Trophoblast cell (in vitro differentiated cells and primary cell): ENCODE measurements at regions not wholly inside any gene's neighbourhood (a gene's known extent, or its start where the extent isn't known, plus 50 kb on each side); places are given as distances from the start of the nearest gene placed in this dataset.

Experiments
- DNase-seq, 2 donors: peaks; one replicate each; pipeline ENCODE4 v3.0.0-alpha.2; 2016
- H2AFZ ChIP-seq: 2 replicates; pipeline ENCODE4 v1.6.1; 2013; ENCODE audit warnings: low read length, moderate library complexity, mild to moderate bottlenecking; ENCODE audit not compliant: insufficient read depth, poor library complexity
- H2AK5ac ChIP-seq: 2 replicates; pipeline ENCODE4 v1.6.1; 2013; ENCODE audit warnings: mild to moderate bottlenecking, low read length
- H2BK120ac ChIP-seq: 2 replicates; pipeline ENCODE4 v1.6.1; 2013; ENCODE audit warnings: low read length, mild to moderate bottlenecking, moderate library complexity; ENCODE audit not compliant: insufficient read depth, poor library complexity
- H2BK12ac ChIP-seq: 2 replicates; pipeline ENCODE4 v1.6.1; 2013; ENCODE audit warnings: mild to moderate bottlenecking, low read length, moderate library complexity
- H2BK5ac ChIP-seq: 2 replicates; pipeline ENCODE4 v1.6.1; 2013; ENCODE audit warnings: low read length, low read depth, moderate library complexity, mild to moderate bottlenecking; ENCODE audit not compliant: poor library complexity
- H3K14ac ChIP-seq: 2 replicates; pipeline ENCODE4 v1.6.1; 2013; ENCODE audit warnings: mild to moderate bottlenecking, low read length
- H3K18ac ChIP-seq: 2 replicates; pipeline ENCODE4 v1.6.1; 2013; ENCODE audit warnings: mild to moderate bottlenecking, low read length
- H3K23ac ChIP-seq: 2 replicates; pipeline ENCODE4 v1.6.1; 2013; ENCODE audit warnings: low read length
- H3K27ac ChIP-seq: 2 replicates; pipeline ENCODE4 v1.5.1; 2013; ENCODE audit warnings: low read depth, mild to moderate bottlenecking, inconsistent platforms, low read length, moderate library complexity
- H3K27me3 ChIP-seq: 2 replicates; pipeline ENCODE4 v1.6.1; 2013; ENCODE audit warnings: inconsistent platforms, mild to moderate bottlenecking, low read length, moderate library complexity; ENCODE audit not compliant: insufficient read depth
- H3K36me3 ChIP-seq, 2 experiments: 1 replicate in 1 of 2; 2 replicates in 1 of 2; pipeline ENCODE4 v1.6.1; 2013; ENCODE audit warnings: low read length in 2 of 2, mild to moderate bottlenecking in 2 of 2, moderate library complexity in 1 of 2; ENCODE audit not compliant: insufficient read depth in 2 of 2, control insufficient read depth in 1 of 2
- H3K4ac ChIP-seq: 2 replicates; pipeline ENCODE4 v1.6.1; 2013; ENCODE audit warnings: low read depth, mild to moderate bottlenecking, low read length, moderate library complexity
- H3K4me1 ChIP-seq, 2 experiments: 1 replicate in 1 of 2; 2 replicates in 1 of 2; pipeline ENCODE4 v1.6.1; 2013; ENCODE audit warnings: low read length in 2 of 2, mild to moderate bottlenecking in 2 of 2, moderate library complexity in 1 of 2; ENCODE audit not compliant: insufficient read depth in 2 of 2, control insufficient read depth in 1 of 2
- H3K4me2 ChIP-seq: 2 replicates; pipeline ENCODE4 v1.6.1; 2013; ENCODE audit warnings: inconsistent platforms, mild to moderate bottlenecking, low read length, moderate library complexity
- H3K4me3 ChIP-seq: 2 replicates; pipeline ENCODE4 v1.5.1; 2013; ENCODE audit warnings: mild to moderate bottlenecking, low read depth, low read length, inconsistent platforms
- H3K79me1 ChIP-seq: one replicate; pipeline ENCODE4 v1.6.1; 2013; ENCODE audit warnings: low read length
- H3K79me2 ChIP-seq: 2 replicates; pipeline ENCODE4 v1.6.1; 2013; ENCODE audit warnings: low read length, mild to moderate bottlenecking; ENCODE audit not compliant: control insufficient read depth, insufficient read depth, poor library complexity
- H3K9ac ChIP-seq: 2 replicates; pipeline ENCODE4 v1.6.1; 2013; ENCODE audit warnings: mild to moderate bottlenecking, low read length
- H3K9me3 ChIP-seq: 2 replicates; pipeline ENCODE4 v1.6.1; 2013; ENCODE audit warnings: low read depth, mild to moderate bottlenecking, control low read depth, inconsistent platforms, low read length; ENCODE audit not compliant: insufficient read depth
- H4K12ac ChIP-seq: 2 replicates; pipeline ENCODE4 v1.6.1; 2013; ENCODE audit warnings: low read depth, mild to moderate bottlenecking, low read length, moderate library complexity
- H4K8ac ChIP-seq: 2 replicates; pipeline ENCODE4 v1.6.1; 2013; ENCODE audit warnings: low read depth, mild to moderate bottlenecking, low read length, moderate library complexity
- H4K91ac ChIP-seq: one replicate; pipeline ENCODE4 v1.6.1; 2013; ENCODE audit warnings: low read depth, mild to moderate bottlenecking, low read length, moderate library complexity
- WGBS: extraction: QIAGEN DNeasy Blood & Tissue Kit; methylation state at CpG from one replicate; pipeline ENCODE4 v1.1.7; 2013; ENCODE audit warnings: missing lambda C conversion rate; ENCODE audit not compliant: insufficient read length, insufficient coverage; ENCODE audit errors: extremely low coverage; 5-methylcytosine and 5-hydroxymethylcytosine counted together

GRCh38 chr2:212921711-212922110 lies 229.7 kb downstream of the IKZF2 start:
- H3K79me1 ChIP-seq = no peaks in the 10 kb centered on the region
- H3K4ac ChIP-seq = no peak overlapping the region
- H3K27me3 ChIP-seq = no peaks in the 10 kb centered on the region
- H3K9me3 ChIP-seq = peaks cover 3% of the 10 kb centered on the region
- no peak overlapping the region for H3K4me3 ChIP-seq
- peaks cover 2% of the 10 kb centered on the region in 2 experiments for H3K4me1 ChIP-seq
- no peak overlapping the region for H3K18ac ChIP-seq
- H4K8ac ChIP-seq = no peak overlapping the region
- H3K79me2 ChIP-seq = no peaks in the 10 kb centered on the region
- no peak for DNase-seq
- no peak overlapping the region for H3K9ac ChIP-seq
- no peak overlapping the region for H2BK5ac ChIP-seq
- no peak overlapping the region for H4K12ac ChIP-seq
- H2BK12ac ChIP-seq = no peak overlapping the region
- H2BK120ac ChIP-seq = no peak overlapping the region
- no peaks in the 10 kb centered on the region for H3K36me3 ChIP-seq
- H4K91ac ChIP-seq = no peak overlapping the region
- H3K14ac ChIP-seq = no peak overlapping the region
- no peak overlapping the region for H3K4me2 ChIP-seq
- H2AFZ ChIP-seq = no peak overlapping the region
- H3K27ac ChIP-seq = no peak overlapping the region
- H3K23ac ChIP-seq = no peak overlapping the region
- no peak overlapping the region for H2AK5ac ChIP-seq

GRCh38 chr2:212921061-212921460 lies 230.4 kb downstream of the IKZF2 start:
- WGBS = no CpG with 5 or more reads among the region's 3 CpGs
- H3K23ac ChIP-seq = no peak overlapping the region
- no peak overlapping the region for H3K14ac ChIP-seq
- no peaks in the 10 kb centered on the region for H3K79me1 ChIP-seq
- no peak overlapping the region for H3K27ac ChIP-seq
- no peak overlapping the region for H2AFZ ChIP-seq
- no peak overlapping the region for H3K4me3 ChIP-seq
- H3K9ac ChIP-seq = no peak overlapping the region
- peaks cover 3% of the 10 kb centered on the region for H3K9me3 ChIP-seq
- H3K4me2 ChIP-seq = no peak overlapping the region
- H4K91ac ChIP-seq = no peak overlapping the region
- no peak overlapping the region for H3K18ac ChIP-seq
- no peak overlapping the region for H4K8ac ChIP-seq
- H3K36me3 ChIP-seq = no peaks in the 10 kb centered on the region
- H2AK5ac ChIP-seq = no peak overlapping the region
- H2BK120ac ChIP-seq = no peak overlapping the region
- H4K12ac ChIP-seq = no peak overlapping the region
- H3K27me3 ChIP-seq = no peaks in the 10 kb centered on the region
- no peak for DNase-seq
- no peak overlapping the region for H2BK12ac ChIP-seq
- peaks cover 2% of the 10 kb centered on the region in 2 experiments for H3K4me1 ChIP-seq
- H2BK5ac ChIP-seq = no peak overlapping the region
- H3K4ac ChIP-seq = no peak overlapping the region
- no peaks in the 10 kb centered on the region for H3K79me2 ChIP-seq

GRCh38 chr2:212919238-212919637 lies 232.2 kb downstream of the IKZF2 start:
- no peak overlapping the region for H3K4me2 ChIP-seq
- no CpG with 5 or more reads among the region's 2 CpGs for WGBS

GRCh38 chr2:212918336-212918735 lies 233.1 kb downstream of the IKZF2 start:
- Histone ChIP-seq H2AFZ (no peak overlapping the region), H4K12ac (no peak overlapping the region), H3K79me1 (no peaks in the 10 kb centered on the region)

More at GRCh38 chr2:212919238-212919637, 232.2 kb downstream of the IKZF2 start:
- H2BK12ac ChIP-seq = no peak overlapping the region
- H2AFZ ChIP-seq = no peak overlapping the region
- H3K4me1 ChIP-seq = peaks cover 2% of the 10 kb centered on the region in 2 experiments
- no peaks in the 10 kb centered on the region for H3K79me1 ChIP-seq
- no peak overlapping the region for H4K12ac ChIP-seq
- H3K36me3 ChIP-seq = no peaks in the 10 kb centered on the region
- H3K18ac ChIP-seq = no peak overlapping the region
- H3K14ac ChIP-seq = no peak overlapping the region
- H3K23ac ChIP-seq = no peak overlapping the region
- no peak overlapping the region for H4K8ac ChIP-seq
- H2BK5ac ChIP-seq = no peak overlapping the region
- no peak overlapping the region for H2BK120ac ChIP-seq
- H3K79me2 ChIP-seq = no peaks in the 10 kb centered on the region
- no peak overlapping the region for H3K27ac ChIP-seq
- H3K27me3 ChIP-seq = no peaks in the 10 kb centered on the region
- no peak overlapping the region for H3K4me3 ChIP-seq
- no peak overlapping the region for H3K9ac ChIP-seq
- H3K4ac ChIP-seq = no peak overlapping the region
- no peak overlapping the region for H2AK5ac ChIP-seq
- H3K9me3 ChIP-seq = no peaks in the 10 kb centered on the region
- DNase-seq = no peak
- H4K91ac ChIP-seq = no peak overlapping the region

More at GRCh38 chr2:212918336-212918735, 233.1 kb downstream of the IKZF2 start:
- peaks cover 2% of the 10 kb centered on the region in 2 experiments for H3K4me1 ChIP-seq
- H2BK120ac ChIP-seq = no peak overlapping the region
- no peaks in the 10 kb centered on the region for H3K79me2 ChIP-seq
- H3K36me3 ChIP-seq = no peaks in the 10 kb centered on the region
- H3K4ac ChIP-seq = no peak overlapping the region
- H3K14ac ChIP-seq = no peak overlapping the region
- no peak overlapping the region for H3K4me3 ChIP-seq
- H3K27ac ChIP-seq = no peak overlapping the region
- H3K27me3 ChIP-seq = no peaks in the 10 kb centered on the region
- no peak overlapping the region for H4K91ac ChIP-seq
- no peak overlapping the region for H4K8ac ChIP-seq
- no peak overlapping the region for H3K18ac ChIP-seq
- H2BK12ac ChIP-seq = no peak overlapping the region
- no peak overlapping the region for H3K4me2 ChIP-seq
- no peak for DNase-seq
- H3K9ac ChIP-seq = no peak overlapping the region
- no peak overlapping the region for H3K23ac ChIP-seq
- H3K9me3 ChIP-seq = no peaks in the 10 kb centered on the region
- no peak overlapping the region for H2AK5ac ChIP-seq
- no peak overlapping the region for H2BK5ac ChIP-seq
